ENCODE measurements at regions not wholly inside any gene's neighbourhood (a gene's known extent, or its start where the extent isn't known, plus 50 kb on each side); places are given as distances from the start of the nearest gene placed in this dataset.
A peak's percentile ranks its signal among the peaks of the same experiment; 100 is the strongest.

DNA sequence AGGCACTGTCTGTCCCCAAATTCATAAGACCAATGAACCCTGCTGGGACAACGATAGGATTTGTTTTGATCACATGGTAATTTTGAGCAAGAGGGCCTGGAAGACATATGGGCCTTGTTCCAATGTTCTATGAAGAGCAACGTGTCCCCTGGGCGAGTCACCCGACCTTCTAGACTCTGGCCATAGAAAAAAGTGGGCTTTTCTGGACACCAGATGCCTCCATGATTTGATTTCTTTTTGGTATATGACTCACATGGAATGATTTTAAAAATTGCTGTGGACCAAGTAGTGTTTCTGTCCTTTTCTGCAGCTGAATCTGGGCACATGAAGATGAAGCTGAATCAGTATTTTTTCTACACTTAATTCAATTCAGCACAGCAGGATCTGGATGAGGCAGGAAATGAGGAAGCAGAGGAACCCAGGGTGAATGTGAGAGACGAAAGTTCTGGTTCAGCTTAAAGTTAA is 104.9 kb downstream of the CDC42EP3 start:
- Mint-ChIP-seq H3K4me1 (ENCODE audit: low read depth) (peaks cover 91% of the 10 kb centered on the region), H3K27me3 (ENCODE audit: insufficient read depth) (no peaks in the 10 kb centered on the region), H3K27ac (peak overlapping the region; percentile 90), H3K9me3 (no peaks in the 10 kb centered on the region), H3K36me3 (ENCODE audit: low read depth) (no peaks in the 10 kb centered on the region), H3K4me3 (peak overlapping the region; percentile 61)
- TF ChIP-seq, protein P1, sequence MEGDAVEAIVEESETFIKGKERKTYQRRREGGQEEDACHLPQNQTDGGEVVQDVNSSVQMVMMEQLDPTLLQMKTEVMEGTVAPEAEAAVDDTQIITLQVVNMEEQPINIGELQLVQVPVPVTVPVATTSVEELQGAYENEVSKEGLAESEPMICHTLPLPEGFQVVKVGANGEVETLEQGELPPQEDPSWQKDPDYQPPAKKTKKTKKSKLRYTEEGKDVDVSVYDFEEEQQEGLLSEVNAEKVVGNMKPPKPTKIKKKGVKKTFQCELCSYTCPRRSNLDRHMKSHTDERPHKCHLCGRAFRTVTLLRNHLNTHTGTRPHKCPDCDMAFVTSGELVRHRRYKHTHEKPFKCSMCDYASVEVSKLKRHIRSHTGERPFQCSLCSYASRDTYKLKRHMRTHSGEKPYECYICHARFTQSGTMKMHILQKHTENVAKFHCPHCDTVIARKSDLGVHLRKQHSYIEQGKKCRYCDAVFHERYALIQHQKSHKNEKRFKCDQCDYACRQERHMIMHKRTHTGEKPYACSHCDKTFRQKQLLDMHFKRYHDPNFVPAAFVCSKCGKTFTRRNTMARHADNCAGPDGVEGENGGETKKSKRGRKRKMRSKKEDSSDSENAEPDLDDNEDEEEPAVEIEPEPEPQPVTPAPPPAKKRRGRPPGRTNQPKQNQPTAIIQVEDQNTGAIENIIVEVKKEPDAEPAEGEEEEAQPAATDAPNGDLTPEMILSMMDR (IDR thresholded peaks at IDR 0.05): no peak
- peak; percentile 87 for DNase-seq

DNA sequence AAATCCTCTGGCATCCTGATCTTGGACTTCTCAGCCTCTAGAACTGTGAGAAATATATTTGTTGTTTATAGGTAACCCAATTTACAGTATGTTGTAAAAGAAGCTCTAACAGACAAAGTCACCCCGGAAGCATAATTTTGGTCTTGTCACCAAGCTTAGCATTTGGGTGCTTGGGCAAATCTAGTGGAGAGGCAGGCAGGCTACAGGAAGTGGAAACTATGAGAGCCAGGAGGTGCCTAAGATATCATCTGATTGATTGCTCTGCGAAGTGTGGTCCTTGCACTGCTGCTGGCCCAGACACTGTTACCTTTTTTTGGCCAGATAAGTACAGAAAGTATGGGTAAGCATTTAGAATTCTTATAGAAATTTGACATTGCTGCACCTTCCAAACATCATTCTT is 102.9 kb downstream of the CDC42EP3 start:
- H3K4me1 Mint-ChIP-seq (ENCODE audit: low read depth): peaks cover 92% of the 10 kb centered on the region
- H3K9me3 Mint-ChIP-seq: no peaks in the 10 kb centered on the region
- H3K36me3 Mint-ChIP-seq (ENCODE audit: low read depth): no peaks in the 10 kb centered on the region
- TF ChIP-seq, protein P1 (IDR thresholded peaks at IDR 0.05): no peak
- no peak overlapping the region for H3K4me3 Mint-ChIP-seq
- DNase-seq: no peak
- H3K27ac Mint-ChIP-seq: no peak overlapping the region; the same call in 1 of the 2 replicates
- H3K27me3 Mint-ChIP-seq (ENCODE audit: insufficient read depth): no peaks in the 10 kb centered on the region; the same call in 1 of the 2 replicates

DNA sequence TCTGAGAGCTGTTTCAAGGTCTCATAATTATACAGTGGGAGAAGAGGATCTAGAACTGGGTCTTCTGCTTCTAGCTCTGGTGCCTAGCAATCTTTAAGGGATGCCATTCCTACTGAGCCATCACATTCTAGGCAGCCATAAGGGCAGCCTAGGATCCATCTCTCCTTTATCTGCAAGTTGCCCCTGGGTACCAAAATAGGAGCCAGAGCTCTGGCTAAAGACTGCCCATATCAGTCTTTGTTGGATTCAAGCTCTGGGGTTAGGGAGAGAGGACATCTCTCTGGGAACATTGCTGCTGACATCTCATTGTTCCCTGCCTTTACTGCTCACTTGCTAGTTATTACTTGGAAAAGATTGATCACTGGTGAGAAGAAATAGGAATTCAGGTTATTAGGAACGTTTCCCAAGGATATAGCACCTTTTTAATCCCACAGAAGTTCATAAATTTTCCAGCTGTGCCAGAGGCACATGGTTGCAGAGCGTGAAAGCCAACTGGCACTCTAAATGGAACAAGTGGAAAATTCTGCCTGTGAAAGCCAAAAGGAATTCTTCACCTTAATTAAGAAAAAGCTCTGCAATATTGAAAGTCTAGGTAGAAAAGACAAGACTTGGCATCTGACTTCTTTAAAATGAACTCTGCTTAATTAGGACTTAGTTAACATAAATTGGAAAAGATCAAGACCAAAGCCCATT is 102.2 kb downstream of the CDC42EP3 start:
- DNase-seq: no peak
- Mint-ChIP-seq H3K4me3 (no peak overlapping the region), H3K4me1 (ENCODE audit: low read depth) (peaks cover 92% of the 10 kb centered on the region), H3K36me3 (ENCODE audit: low read depth) (peaks cover 4% of the 10 kb centered on the region; the same call in 1 of the 2 replicates), H3K27ac (no peak overlapping the region), H3K9me3 (no peaks in the 10 kb centered on the region; the same call in 1 of the 2 replicates), H3K27me3 (ENCODE audit: insufficient read depth) (no peaks in the 10 kb centered on the region; the same call in none of the 2 replicates)
- TF ChIP-seq, protein P1 (IDR thresholded peaks at IDR 0.05): no peak

DNA sequence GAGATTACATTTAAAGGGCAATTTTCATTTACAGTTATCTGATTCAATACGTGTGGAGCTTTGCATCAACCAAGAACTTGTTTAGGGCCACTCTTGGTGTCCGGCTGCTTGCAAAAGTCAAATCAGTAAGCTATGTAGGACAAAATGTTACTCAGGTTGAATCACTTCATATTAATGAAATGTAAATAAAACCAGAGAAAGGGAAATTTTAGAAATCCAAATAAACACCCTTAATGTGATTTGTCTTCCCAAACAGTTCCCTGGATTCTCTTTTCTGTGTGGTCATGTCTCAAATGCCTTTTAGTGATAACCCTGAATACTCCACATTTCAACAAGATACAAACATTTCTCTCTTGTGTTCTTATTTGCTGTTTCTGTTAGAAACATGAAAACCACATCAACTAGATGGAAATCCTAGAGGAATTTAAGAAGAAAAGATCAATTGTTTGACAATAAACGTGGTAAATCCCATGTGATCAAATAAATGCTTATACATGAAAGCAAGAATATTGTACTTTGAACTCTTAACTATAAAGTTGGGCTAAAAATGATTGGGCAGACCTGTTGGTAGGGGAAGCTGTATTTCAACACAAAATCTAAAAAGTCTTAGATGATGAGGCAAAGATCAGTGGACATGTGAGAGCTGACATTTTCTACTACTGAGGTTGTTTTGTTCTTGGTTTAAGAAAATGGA is 101.3 kb downstream of the CDC42EP3 start:
- Mint-ChIP-seq H3K27me3 (ENCODE audit: insufficient read depth) (no peaks in the 10 kb centered on the region; the same call in none of the 2 replicates), H3K36me3 (ENCODE audit: low read depth) (peaks cover 5% of the 10 kb centered on the region; the same call in 1 of the 2 replicates), H3K4me1 (ENCODE audit: low read depth) (peaks cover 90% of the 10 kb centered on the region), H3K27ac (peak overlapping the region; percentile 87), H3K4me3 (peak overlapping the region; percentile 70), H3K9me3 (no peaks in the 10 kb centered on the region; the same call in 1 of the 2 replicates)
- DNase-seq: peak; percentile 71
- TF ChIP-seq, protein P1 (IDR thresholded peaks at IDR 0.05): no peak

DNA sequence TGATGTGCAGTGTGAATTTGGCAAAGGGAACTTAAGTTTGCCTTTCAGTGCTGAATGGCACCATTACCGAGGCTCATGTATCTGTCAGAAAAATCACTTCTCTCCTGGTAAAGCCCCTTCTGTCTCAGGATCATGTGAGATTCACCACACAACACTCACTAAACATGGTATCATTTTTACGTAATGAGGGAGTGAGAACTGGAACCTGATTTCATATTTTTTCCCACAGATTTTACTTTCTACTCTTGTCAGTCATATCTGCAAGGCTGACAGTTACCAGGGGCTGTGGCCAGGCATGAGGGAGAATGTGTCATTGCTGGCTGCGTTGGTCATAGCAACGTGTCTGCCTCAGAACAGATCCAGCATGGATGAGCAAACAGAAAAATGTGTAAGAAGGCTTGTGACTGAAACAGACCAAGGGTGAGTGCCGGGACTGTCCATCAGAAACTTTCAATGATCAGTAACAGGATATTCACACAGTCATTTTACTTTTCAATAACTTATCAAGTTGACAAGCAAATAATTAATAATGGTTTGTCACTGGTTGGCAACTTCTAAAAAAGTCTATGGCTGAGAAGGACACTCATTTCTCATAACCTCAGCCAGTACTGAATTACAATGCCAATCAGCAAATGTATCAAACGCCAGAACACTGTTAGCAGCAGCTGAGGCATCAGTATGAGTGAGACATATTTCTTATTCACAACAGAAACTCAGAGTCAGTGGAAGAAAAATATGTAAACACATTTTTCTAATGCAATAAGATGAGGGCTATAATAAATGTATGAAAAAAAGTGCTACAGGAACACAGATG is 100.5 kb downstream of the CDC42EP3 start:
- Mint-ChIP-seq H3K9me3 (no peaks in the 10 kb centered on the region; the same call in 1 of the 2 replicates), H3K4me1 (ENCODE audit: low read depth) (peaks cover 81% of the 10 kb centered on the region), H3K27ac (peak overlapping the region; percentile 87), H3K27me3 (ENCODE audit: insufficient read depth) (no peaks in the 10 kb centered on the region; the same call in none of the 2 replicates), H3K4me3 (peak overlapping the region; percentile 70), H3K36me3 (ENCODE audit: low read depth) (peaks cover 5% of the 10 kb centered on the region; the same call in 1 of the 2 replicates)
- TF ChIP-seq, protein P1 (IDR thresholded peaks at IDR 0.05): no peak
- peak; percentile 89 for DNase-seq
